Sigmoid colon (tissue), 3 donors: ENCODE measurements at regions not wholly inside any gene's neighbourhood (a gene's known extent, or its start where the extent isn't known, plus 50 kb on each side); places are given as distances from the start of the nearest gene placed in this dataset.

Experiments used
- POLR2A ChIP-seq, 2 donors: fragments of 450-650 bp; IDR thresholded peaks; one replicate each; pipeline ENCODE4 v1.6.1; 2016; ENCODE audit warnings: antibody characterized with exemption in 2 of 2, mild to moderate bottlenecking in 2 of 2, moderate library complexity in 2 of 2
- TF ChIP-seq, protein P1 (sequence below), 4 experiments: fragments of 450-650 bp in 3 of 4; fragments of 200-600 bp in 1 of 4; IDR thresholded peaks; one replicate each; pipeline ENCODE4 v1.5.1; 2016 to 2019; ENCODE audit warnings: antibody characterized with exemption in 4 of 4, mild to moderate bottlenecking in 3 of 4, moderate library complexity in 2 of 4

DNA sequence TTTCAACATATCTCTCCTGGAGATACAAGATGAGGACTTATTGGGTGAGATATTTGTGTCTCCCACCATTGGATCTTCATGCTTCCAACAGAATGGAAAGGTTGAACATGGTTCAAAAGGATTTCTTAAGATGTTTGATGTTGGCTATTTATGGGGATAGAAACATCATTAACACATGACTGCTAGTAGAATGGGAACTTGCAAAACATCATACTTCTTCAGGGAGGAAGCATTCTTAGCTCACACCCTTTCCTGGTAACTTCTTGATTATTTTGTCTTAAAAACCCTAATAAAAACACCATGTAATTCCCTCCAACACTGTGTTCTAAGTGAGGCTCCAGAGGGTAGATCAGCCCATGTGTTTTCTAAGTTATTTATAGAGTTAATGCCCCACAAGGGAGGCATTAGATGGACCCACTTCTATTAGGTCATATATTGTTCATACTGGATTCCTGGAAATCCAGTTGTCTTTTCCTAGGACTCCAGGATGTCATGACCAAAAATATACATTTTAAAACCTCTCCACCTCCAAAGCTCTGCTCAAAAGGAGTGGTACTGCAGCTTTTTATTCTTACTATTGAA, 95.8 kb downstream of the FOXD1 start:
- TF ChIP-seq, protein P1, sequence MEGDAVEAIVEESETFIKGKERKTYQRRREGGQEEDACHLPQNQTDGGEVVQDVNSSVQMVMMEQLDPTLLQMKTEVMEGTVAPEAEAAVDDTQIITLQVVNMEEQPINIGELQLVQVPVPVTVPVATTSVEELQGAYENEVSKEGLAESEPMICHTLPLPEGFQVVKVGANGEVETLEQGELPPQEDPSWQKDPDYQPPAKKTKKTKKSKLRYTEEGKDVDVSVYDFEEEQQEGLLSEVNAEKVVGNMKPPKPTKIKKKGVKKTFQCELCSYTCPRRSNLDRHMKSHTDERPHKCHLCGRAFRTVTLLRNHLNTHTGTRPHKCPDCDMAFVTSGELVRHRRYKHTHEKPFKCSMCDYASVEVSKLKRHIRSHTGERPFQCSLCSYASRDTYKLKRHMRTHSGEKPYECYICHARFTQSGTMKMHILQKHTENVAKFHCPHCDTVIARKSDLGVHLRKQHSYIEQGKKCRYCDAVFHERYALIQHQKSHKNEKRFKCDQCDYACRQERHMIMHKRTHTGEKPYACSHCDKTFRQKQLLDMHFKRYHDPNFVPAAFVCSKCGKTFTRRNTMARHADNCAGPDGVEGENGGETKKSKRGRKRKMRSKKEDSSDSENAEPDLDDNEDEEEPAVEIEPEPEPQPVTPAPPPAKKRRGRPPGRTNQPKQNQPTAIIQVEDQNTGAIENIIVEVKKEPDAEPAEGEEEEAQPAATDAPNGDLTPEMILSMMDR (IDR thresholded peaks at IDR 0.05): no peak
- no peak for TF ChIP-seq POLR2A (IDR thresholded peaks at IDR 0.05)
